Uterus (tissue), 2 donors: ENCODE measurements at regions not wholly inside any gene's neighbourhood (a gene's known extent, or its start where the extent isn't known, plus 50 kb on each side); places are given as distances from the start of the nearest gene placed in this dataset.

Source experiments
- POLR2A ChIP-seq, 2 donors: fragments of 450-650 bp; IDR thresholded peaks; one replicate each; pipeline ENCODE4 v1.6.1; 2016; ENCODE audit warnings: antibody characterized with exemption in 2 of 2, mild to moderate bottlenecking in 1 of 2, moderate library complexity in 1 of 2
- TF ChIP-seq, protein P1 (sequence below), 4 experiments: fragments of 200-600 bp in 2 of 4; fragments of 450-650 bp in 2 of 4; sonication (generic) in 2 of 4; IDR thresholded peaks; one replicate each; pipeline ENCODE4 v1.5.1; 2016 to 2019; ENCODE audit warnings: antibody characterized with exemption in 4 of 4, mild to moderate bottlenecking in 2 of 4, moderate library complexity in 1 of 4

GRCh38 chr6:97399208-97399607 lies 116.2 kb upstream of the MMS22L start:
- TF ChIP-seq, protein P1, sequence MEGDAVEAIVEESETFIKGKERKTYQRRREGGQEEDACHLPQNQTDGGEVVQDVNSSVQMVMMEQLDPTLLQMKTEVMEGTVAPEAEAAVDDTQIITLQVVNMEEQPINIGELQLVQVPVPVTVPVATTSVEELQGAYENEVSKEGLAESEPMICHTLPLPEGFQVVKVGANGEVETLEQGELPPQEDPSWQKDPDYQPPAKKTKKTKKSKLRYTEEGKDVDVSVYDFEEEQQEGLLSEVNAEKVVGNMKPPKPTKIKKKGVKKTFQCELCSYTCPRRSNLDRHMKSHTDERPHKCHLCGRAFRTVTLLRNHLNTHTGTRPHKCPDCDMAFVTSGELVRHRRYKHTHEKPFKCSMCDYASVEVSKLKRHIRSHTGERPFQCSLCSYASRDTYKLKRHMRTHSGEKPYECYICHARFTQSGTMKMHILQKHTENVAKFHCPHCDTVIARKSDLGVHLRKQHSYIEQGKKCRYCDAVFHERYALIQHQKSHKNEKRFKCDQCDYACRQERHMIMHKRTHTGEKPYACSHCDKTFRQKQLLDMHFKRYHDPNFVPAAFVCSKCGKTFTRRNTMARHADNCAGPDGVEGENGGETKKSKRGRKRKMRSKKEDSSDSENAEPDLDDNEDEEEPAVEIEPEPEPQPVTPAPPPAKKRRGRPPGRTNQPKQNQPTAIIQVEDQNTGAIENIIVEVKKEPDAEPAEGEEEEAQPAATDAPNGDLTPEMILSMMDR (IDR thresholded peaks at IDR 0.05) = no peak
- TF ChIP-seq POLR2A (IDR thresholded peaks at IDR 0.05) = no peak
